ENCODE measurements at regions not wholly inside any gene's neighbourhood (a gene's known extent, or its start where the extent isn't known, plus 50 kb on each side); places are given as distances from the start of the nearest gene placed in this dataset.
A peak's percentile ranks its signal among the peaks of the same experiment; 100 is the strongest.

DNA sequence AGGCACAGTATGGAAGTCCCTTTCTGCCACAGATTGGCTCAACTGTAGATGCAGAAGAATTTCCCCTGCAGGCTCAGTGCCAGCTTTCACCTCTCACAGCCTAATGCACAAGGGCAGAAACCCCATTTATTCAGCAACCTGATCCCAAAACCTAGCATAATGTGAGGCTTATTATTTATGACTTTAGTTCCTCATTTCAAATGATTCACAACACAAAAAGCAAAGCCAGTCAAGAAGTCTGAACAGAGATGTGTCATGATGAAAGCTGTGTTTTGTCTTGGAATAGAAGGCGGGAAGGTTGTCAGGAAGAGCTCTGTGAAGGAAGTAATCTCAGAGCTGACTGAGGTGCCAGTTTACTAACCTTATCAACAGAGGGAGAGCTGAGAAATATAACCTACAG is 369.7 kb downstream of the LRRC70 start:
- Histone ChIP-seq H3K4me1 (no peaks in the 10 kb centered on the region), H3K27me3 (no peaks in the 10 kb centered on the region), H3K9me3 (no peaks in the 10 kb centered on the region), H3K36me3 (replicated peaks in 1 of 2; ENCODE audit: insufficient read depth in 1 of 2, low read depth in 2 of 2) (no peaks in the 10 kb centered on the region), H3K27ac (no peak overlapping the region), H3K4me3 (no peak overlapping the region)
- ATAC-seq (no peak), DNase-seq (no peak)
- intact Hi-C loops (cut with DNase I) = no loop called here
- TF ChIP-seq, protein P1, sequence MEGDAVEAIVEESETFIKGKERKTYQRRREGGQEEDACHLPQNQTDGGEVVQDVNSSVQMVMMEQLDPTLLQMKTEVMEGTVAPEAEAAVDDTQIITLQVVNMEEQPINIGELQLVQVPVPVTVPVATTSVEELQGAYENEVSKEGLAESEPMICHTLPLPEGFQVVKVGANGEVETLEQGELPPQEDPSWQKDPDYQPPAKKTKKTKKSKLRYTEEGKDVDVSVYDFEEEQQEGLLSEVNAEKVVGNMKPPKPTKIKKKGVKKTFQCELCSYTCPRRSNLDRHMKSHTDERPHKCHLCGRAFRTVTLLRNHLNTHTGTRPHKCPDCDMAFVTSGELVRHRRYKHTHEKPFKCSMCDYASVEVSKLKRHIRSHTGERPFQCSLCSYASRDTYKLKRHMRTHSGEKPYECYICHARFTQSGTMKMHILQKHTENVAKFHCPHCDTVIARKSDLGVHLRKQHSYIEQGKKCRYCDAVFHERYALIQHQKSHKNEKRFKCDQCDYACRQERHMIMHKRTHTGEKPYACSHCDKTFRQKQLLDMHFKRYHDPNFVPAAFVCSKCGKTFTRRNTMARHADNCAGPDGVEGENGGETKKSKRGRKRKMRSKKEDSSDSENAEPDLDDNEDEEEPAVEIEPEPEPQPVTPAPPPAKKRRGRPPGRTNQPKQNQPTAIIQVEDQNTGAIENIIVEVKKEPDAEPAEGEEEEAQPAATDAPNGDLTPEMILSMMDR (IDR thresholded peaks at IDR 0.05) = no peak
- no peak for TF ChIP-seq POLR2A (IDR thresholded peaks at IDR 0.05)
- WGBS, 2 donors = 57 to 60% methylated on average over 1 of the region's 1 CpG

DNA sequence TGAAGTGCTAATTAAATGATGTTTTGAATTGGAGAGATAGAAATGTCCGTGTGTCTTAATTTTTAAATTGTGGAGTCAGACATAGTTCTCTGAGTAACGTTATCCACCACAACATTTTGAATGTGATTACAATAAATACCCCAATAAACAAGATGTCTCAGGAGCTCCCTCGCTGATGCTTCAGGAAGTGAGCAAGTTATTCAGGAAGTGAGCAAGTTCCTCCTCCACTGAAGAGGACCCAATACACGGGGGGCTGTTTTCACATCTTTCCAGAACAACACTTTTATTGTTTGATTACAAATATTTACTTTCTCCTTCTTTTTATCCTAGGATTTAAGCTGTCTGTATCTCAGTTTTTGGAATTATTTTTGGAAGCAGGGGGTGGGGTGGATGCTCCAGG is 363.8 kb downstream of the LRRC70 start:
- Histone ChIP-seq H3K4me1 (peaks cover 10% of the 10 kb centered on the region), H3K27ac (no peak overlapping the region), H3K9me3 (no peaks in the 10 kb centered on the region), H3K27me3 (no peaks in the 10 kb centered on the region), H3K4me3 (no peak overlapping the region), H3K36me3 (replicated peaks in 1 of 2; ENCODE audit: insufficient read depth in 1 of 2, low read depth in 2 of 2) (no peaks in the 10 kb centered on the region)
- ATAC-seq (no peak), DNase-seq (no peak)
- TF ChIP-seq, protein P1 (IDR thresholded peaks at IDR 0.05) = no peak
- no peak for TF ChIP-seq POLR2A (IDR thresholded peaks at IDR 0.05)
- intact Hi-C loops (cut with DNase I) = no loop called here
- 42 to 64% methylated on average over 4 of the region's 4 CpGs for WGBS, 2 donors

DNA sequence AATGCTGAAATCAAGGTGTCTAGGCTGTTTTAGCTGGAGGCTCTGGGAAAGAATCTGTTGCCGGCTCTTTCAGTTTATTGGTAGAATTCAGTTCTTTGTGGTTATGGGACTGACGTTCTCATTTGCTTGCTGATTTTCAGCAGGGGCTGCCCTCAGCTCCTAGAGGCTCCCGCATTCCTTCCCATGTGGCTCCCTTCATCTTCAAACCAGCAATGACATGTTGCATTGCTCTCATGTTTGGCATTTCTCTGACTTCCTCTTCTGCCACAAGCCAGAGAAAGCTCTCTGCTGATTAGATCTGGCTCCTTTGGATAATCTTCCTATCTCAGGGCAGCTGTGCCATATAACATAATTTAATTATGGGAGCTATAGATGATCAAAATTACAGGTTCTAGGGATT is 360.3 kb downstream of the LRRC70 start:
- ATAC-seq = no peak
- Histone ChIP-seq H3K27ac (no peak overlapping the region), H3K36me3 (replicated peaks in 1 of 2; ENCODE audit: insufficient read depth in 1 of 2, low read depth in 2 of 2) (no peaks in the 10 kb centered on the region), H3K4me1 (peaks cover 12% of the 10 kb centered on the region), H3K4me3 (no peak overlapping the region), H3K27me3 (no peaks in the 10 kb centered on the region), H3K9me3 (no peaks in the 10 kb centered on the region)
- TF ChIP-seq, protein P1 (IDR thresholded peaks at IDR 0.05) = no peak
- TF ChIP-seq POLR2A (IDR thresholded peaks at IDR 0.05) = no peak
- no peak for DNase-seq
- 68 to 77% methylated on average over 3 of the region's 3 CpGs for WGBS, 2 donors
- intact Hi-C loops (cut with DNase I) = no loop called here

DNA sequence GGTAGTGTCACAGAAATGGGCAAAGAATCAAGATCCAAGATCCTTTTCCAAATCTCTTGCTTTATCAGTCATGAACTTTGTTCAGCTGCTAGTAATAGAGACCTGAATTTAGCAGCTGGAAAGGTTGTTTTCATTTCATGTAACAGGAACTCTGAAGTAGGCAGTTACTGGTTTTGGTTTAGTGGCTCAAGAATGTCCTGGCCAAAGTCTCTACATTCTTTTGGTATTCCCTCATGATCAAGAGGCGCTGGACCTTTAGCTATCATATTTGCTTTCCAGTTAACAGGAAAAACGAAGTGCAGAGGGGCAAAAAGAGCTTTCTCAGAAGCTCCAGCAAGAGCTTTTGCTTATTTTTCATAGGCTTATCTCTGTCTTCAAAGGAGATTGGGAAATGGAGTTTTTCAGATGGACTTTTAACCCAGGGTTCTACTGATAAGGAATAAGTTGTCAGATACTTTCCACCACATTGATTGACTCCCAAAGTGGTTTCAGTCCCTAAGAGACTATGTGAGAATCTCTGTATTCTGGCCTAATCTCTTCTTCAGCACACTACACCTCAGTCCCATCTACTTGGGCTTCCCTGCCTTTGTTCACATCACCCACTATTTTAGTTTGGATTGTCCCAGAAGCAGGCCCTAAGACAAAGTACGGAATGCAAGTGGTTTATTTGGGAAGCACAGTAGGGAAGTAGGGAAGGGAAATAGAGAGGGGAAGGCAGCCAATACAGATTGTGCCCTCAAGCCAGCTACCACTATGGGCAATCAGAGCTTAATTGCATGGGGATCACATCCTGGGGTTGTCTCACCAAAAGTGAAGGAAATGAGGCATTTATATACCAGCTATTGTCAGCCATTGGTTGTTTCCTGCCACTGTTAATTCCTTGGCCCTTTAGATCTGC is 359.3 kb downstream of the LRRC70 start:
- DNase-seq = peak in 1 of 4 donors; percentile 12
- TF ChIP-seq, protein P1 (IDR thresholded peaks at IDR 0.05) = no peak
- no peak for TF ChIP-seq POLR2A (IDR thresholded peaks at IDR 0.05)
- intact Hi-C loops (cut with DNase I) = no loop called here
- H3K4me3 ChIP-seq = no peak overlapping the region
- WGBS, 2 donors = 33 to 40% methylated on average over 3 of the region's 3 CpGs
- no peaks in the 10 kb centered on the region for H3K27me3 ChIP-seq
- H3K36me3 ChIP-seq (replicated peaks in 1 of 2; ENCODE audit: insufficient read depth in 1 of 2, low read depth in 2 of 2) = no peaks in the 10 kb centered on the region
- peaks cover 12% of the 10 kb centered on the region for H3K4me1 ChIP-seq
- peak; percentile 75 for ATAC-seq
- H3K9me3 ChIP-seq = no peaks in the 10 kb centered on the region
- H3K27ac ChIP-seq = peak overlapping the region in 2 of 4 donors; percentile 11 to 20

DNA sequence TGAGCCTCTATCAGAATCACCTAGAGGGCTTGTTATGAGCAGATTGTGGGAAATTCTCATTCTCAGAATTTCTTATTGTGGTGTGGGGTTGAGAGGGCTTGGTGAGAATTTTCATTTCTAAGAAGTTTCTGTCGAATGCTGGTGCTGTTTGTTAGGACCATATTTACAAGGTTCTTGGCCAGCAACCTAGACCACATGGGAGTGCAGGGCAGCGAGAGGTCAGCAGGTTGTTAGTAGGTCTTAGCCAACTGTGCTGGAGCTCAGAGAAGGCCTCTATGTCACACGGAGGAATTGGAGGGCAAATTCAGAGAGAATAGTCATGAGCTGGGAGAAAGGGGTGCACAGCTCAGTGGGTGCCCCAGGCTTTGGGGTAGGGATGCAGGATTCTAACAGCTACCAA is 357.0 kb downstream of the LRRC70 start:
- H3K27me3 ChIP-seq = no peaks in the 10 kb centered on the region
- no peak overlapping the region for H3K4me3 ChIP-seq
- no peaks in the 10 kb centered on the region for H3K36me3 ChIP-seq (replicated peaks in 1 of 2; ENCODE audit: insufficient read depth in 1 of 2, low read depth in 2 of 2)
- no peak for DNase-seq
- H3K9me3 ChIP-seq = no peaks in the 10 kb centered on the region
- TF ChIP-seq POLR2A (IDR thresholded peaks at IDR 0.05) = no peak
- TF ChIP-seq, protein P1 (IDR thresholded peaks at IDR 0.05) = no peak
- no peak for ATAC-seq
- WGBS, 2 donors = 46 to 60% methylated on average over 3 of the region's 3 CpGs
- H3K27ac ChIP-seq = no peak overlapping the region
- intact Hi-C loops (cut with DNase I) = no loop called here
- H3K4me1 ChIP-seq = peaks cover 12% of the 10 kb centered on the region
